Stimulated activated CD8-positive, alpha-beta memory T cell treated with anti-CD3 and anti-CD28 coated beads, Interleukin-7, amount 100 ng/mL, for 4 hours (primary cell): ENCODE measurements at regions not wholly inside any gene's neighbourhood (a gene's known extent, or its start where the extent isn't known, plus 50 kb on each side); places are given as distances from the start of the nearest gene placed in this dataset.
"Not testable (repeated sequence)": the region's sequence is repeated elsewhere in the genome, so short reads cannot be mapped to it uniquely, and the experiment has no call there.

Experiments used
- DNase-seq, 2 donors: peaks; one replicate each; pipeline ENCODE4 v3.0.0-alpha.2; 2020; ENCODE audit warnings: low read depth in 2 of 2

GRCh38 chr13:110010404-110011138 is 224.2 kb upstream of the IRS2 start:
- no peak for DNase-seq

- no peak for DNase-seq
Measured at GRCh38 chr13:110008816-110009215, 222.4 kb upstream of the IRS2 start.

GRCh38 chr13:110006304-110006703 is 219.9 kb upstream of the IRS2 start:
- no peak for DNase-seq

- no peak for DNase-seq
Measured at GRCh38 chr13:110005563-110005962, 219.2 kb upstream of the IRS2 start.

GRCh38 chr13:110004814-110005213 is 218.4 kb upstream of the IRS2 start:
- no peak for DNase-seq

GRCh38 chr13:110001670-110002275 is 215.4 kb upstream of the IRS2 start:
- DNase-seq: no peak

GRCh38 chr13:110000534-110001345 is 214.4 kb upstream of the IRS2 start:
- no peak for DNase-seq

- no peak for DNase-seq
Measured at GRCh38 chr13:109999659-110000533, 213.5 kb upstream of the IRS2 start.

- no peak for DNase-seq
Measured at GRCh38 chr13:109998684-109999533, 212.5 kb upstream of the IRS2 start.

GRCh38 chr13:109998037-109998436 is 211.7 kb upstream of the IRS2 start:
- DNase-seq: no peak

- DNase-seq: not testable (repeated sequence)
Measured at GRCh38 chr13:109997056-109997595, 210.7 kb upstream of the IRS2 start.

- DNase-seq: no peak
Measured at GRCh38 chr13:109996404-109996960, 210.1 kb upstream of the IRS2 start.

- DNase-seq: no peak
Measured at GRCh38 chr13:109995578-109995977, 209.2 kb upstream of the IRS2 start.

- DNase-seq: no peak
Measured at GRCh38 chr13:109990296-109990695, 203.9 kb upstream of the IRS2 start.

- DNase-seq: no peak
Measured at GRCh38 chr13:109989686-109990085, 203.3 kb upstream of the IRS2 start.

- no peak for DNase-seq
Measured at GRCh38 chr13:109989155-109989554, 202.8 kb upstream of the IRS2 start.

- DNase-seq: no peak
Measured at GRCh38 chr13:109986851-109987250, 200.5 kb upstream of the IRS2 start.

- no peak for DNase-seq
Measured at GRCh38 chr13:109985871-109986450, 199.6 kb upstream of the IRS2 start.

- no peak for DNase-seq
Measured at GRCh38 chr13:109983447-109983846, 197.1 kb upstream of the IRS2 start.

- DNase-seq: no peak
Measured at GRCh38 chr13:109981000-109981399, 194.6 kb upstream of the IRS2 start.
